HAP-1 (cell line): ENCODE measurements at regions not wholly inside any gene's neighbourhood (a gene's known extent, or its start where the extent isn't known, plus 50 kb on each side); places are given as distances from the start of the nearest gene placed in this dataset.
"Not testable (repeated sequence)": the region's sequence is repeated elsewhere in the genome, so short reads cannot be mapped to it uniquely, and the experiment has no call there.

Source experiments
- DNase-seq, 2 experiments: peaks; one replicate each; pipeline ENCODE4 v3.0.0-alpha.2; 2016 to 2020; ENCODE audit warnings: low spot score in 2 of 2
- H3K27me3 ChIP-seq: fragments of 250-450 bp; sonication (Bioruptor Pico); 2 replicates; pipeline ENCODE4 v1.5.1; 2020; ENCODE audit warnings: low read depth, mild to moderate bottlenecking, moderate library complexity
- H3K36me3 ChIP-seq: fragments of 250-450 bp; sonication (Bioruptor Pico); replicated peaks from 2 replicates; pipeline ENCODE4 v1.5.1; 2020; ENCODE audit warnings: mild to moderate bottlenecking
- H3K4me1 ChIP-seq: fragments of 250-450 bp; sonication (Bioruptor Pico); 2 replicates; pipeline ENCODE4 v1.5.1; 2020; ENCODE audit warnings: mild to moderate bottlenecking
- H3K4me3 ChIP-seq: fragments of 250-450 bp; sonication (Bioruptor Pico); 2 replicates; pipeline ENCODE4 v1.5.1; 2020; ENCODE audit warnings: mild to moderate bottlenecking, moderate library complexity
- H3K9me3 ChIP-seq: fragments of 250-450 bp; sonication (Bioruptor Pico); 2 replicates; pipeline ENCODE4 v1.5.1; 2020; ENCODE audit warnings: mild to moderate bottlenecking, moderate library complexity
- in situ Hi-C: fragments of 300-500 bp; cut with MboI; formaldehyde crosslinking; loops from 3 replicates; pipeline ENCODE4 v1.14.3; 2020; ENCODE audit warnings: low sequenced_read_pairs, inconsistent platforms, mixed read lengths

DNA sequence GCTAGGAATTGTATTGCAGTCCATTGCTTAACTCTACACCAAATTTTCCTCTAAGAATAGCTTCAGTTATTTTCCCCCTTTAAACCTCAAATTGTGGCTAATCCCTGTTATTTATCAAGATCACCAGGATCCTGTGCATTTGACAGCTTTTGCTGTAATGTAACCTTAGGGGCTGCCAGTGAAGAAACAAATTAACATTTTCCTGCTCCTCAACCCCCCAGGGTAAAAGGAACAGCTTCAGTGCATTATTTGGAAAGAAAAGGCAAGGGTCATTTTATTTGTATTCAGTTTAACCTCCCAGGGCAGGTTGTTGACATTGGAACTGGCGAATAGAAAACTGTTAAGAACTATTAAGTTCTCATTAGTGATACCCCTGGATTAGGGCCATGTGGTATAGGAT is 57.0 kb downstream of the PCDH20 start:
- Histone ChIP-seq H3K36me3 (no peaks in the 10 kb centered on the region), H3K4me3 (no peak overlapping the region), H3K4me1 (peaks cover 3% of the 10 kb centered on the region; the same call in 1 of the 2 replicates), H3K27me3 (no peaks in the 10 kb centered on the region), H3K9me3 (no peaks in the 10 kb centered on the region)
- DNase-seq: peak in 1 of 2 experiments; percentile 54
- in situ Hi-C loops: no loop called here

DNA sequence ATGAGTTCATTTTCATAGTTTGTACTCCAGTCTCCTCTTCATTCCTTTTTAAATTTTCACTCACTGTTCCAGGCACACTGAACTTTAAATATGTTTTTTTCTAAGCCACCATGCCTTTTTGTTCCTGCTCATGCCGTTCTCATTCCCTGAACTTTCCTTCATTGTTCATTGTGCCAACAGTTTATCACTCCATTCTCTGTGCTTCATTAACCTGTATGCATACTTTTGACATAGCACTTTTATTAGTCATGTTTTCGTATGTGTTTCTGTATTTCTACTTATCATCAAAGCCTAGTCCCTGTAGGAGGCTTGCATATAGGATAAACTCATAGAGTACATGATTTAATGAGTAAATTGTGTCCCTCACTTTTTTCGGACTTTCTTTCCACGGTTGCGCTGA is 65.3 kb downstream of the PCDH20 start:
- H3K4me3 ChIP-seq: no peak overlapping the region
- no peak for DNase-seq
- no peaks in the 10 kb centered on the region for H3K4me1 ChIP-seq
- H3K36me3 ChIP-seq: no peaks in the 10 kb centered on the region
- no peaks in the 10 kb centered on the region for H3K9me3 ChIP-seq
- no peaks in the 10 kb centered on the region for H3K27me3 ChIP-seq
- in situ Hi-C loops: no loop called here

DNA sequence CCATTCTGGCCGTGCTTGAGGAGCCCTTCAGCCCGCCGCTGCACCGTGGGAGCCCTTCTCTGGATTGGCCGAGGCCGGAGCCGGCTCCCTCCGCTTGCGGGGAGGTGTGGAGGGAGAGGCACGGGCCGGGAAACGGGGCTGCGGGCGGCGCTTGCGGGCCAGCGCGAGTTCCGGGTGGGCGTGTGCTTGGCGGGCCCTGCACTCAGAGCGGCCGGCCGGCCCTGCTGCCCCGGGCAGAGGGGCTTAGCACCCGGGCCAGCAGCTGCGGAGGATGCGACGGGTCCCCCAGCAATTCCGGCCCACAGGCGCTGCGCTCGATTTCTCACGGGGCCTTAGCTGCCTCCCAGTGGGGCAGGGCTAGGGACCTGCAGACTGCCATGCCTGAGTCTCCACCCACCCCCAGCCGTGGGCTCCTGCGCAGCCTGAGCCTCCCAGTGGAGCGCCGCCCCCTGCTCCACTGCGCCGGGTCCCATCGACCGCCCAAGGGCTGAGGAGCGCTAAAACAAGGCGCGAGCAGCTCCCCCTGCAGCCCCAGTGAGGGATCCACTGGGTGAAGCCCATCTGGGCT is 76.5 kb downstream of the PCDH20 start:
- in situ Hi-C loops: no loop called here
- H3K27me3 ChIP-seq: no peaks in the 10 kb centered on the region
- DNase-seq: no peak
- H3K4me1 ChIP-seq: peaks cover 4% of the 10 kb centered on the region; the same call in 1 of the 2 replicates
- no peaks in the 10 kb centered on the region for H3K9me3 ChIP-seq
- no peaks in the 10 kb centered on the region for H3K36me3 ChIP-seq
- no peak overlapping the region for H3K4me3 ChIP-seq

DNA sequence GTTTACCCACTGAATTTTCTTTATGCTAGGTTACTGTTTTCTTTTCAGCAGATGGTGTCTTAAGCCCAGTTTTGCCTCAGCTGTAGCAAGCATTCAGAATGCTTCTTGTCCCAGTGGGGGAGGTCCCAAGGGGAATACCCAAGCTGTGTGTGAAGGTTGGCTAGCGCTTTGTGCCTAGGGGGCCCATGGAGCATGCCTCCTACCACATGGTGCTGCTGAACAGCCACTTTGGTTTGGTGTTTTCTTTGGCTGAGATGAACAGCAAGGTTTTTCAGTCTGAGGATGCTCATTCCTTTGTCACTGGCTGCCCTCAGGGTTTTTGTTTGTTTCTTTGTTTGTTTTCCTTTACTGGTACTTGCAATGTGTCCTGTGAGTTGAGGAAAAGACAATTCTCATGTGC is 99.0 kb downstream of the PCDH20 start:
- DNase-seq: no peak
- Histone ChIP-seq H3K9me3 (no peaks in the 10 kb centered on the region), H3K4me1 (no peaks in the 10 kb centered on the region), H3K27me3 (no peaks in the 10 kb centered on the region), H3K4me3 (no peak overlapping the region), H3K36me3 (no peaks in the 10 kb centered on the region)
- in situ Hi-C loops: no loop called here

DNA sequence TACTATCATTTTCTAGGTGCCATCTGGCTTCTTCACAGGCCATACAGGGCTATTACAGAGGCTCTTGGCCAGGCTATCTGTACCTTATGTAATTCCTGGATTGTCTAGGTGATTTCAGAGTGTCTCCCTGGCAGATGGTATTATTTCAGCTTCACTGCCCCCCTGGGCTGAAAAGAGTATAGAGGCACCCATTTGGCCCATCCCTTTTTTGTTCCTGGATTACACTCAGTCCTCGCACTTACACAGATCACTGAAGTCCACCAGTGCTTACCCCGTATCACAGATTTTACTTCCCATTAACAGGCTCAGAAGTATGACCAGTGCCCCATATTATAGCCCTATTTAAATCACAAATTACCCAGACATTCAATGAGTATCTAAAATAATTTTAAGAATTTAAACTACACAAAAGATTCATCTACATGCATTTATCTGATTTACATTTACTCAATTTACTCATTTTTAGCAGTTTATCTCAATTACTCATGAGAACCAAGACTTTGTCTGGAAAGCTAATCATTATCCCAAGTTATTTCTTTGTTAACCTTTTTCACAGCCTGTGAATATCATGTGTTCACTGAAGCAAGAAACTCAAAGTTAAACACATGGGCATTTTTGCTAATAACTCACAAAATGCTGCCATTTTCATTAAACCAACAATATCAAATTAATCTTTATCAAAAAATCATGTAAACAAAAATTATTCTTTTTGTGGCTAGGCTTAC is 121.0 kb downstream of the PCDH20 start:
- Histone ChIP-seq H3K27me3 (no peaks in the 10 kb centered on the region), H3K4me1 (no peaks in the 10 kb centered on the region)
- DNase-seq: no peak

DNA sequence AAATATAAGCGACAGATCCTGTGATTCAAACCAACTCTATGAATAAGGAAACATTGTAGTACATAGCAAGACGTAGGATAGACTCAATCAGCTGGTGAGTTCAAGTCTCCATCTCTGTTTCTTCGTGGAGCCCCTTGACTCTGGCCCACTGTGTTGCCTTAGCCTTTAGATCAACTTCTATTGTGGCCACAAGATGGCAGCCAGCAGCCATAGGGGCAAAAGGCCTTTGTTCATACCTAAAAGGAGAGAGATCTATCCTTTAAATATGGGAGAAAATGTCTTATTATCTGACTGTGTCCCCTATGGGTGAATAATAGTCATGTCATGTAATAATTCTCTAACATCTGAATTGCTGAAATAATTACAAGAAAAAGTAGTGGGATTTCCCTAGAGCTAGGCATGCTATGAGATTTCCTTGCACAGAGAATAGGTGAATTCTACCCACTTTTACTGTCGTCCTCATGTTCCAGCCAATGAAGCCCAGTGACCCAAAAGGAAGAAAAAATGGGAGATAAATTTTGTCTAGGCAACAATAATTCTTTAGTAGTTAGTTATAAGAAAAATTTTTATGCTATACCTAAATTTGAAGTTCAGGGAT is 129.4 kb downstream of the PCDH20 start:
- in situ Hi-C loops: no loop called here
- Histone ChIP-seq H3K4me3 (no peak overlapping the region), H3K4me1 (no peaks in the 10 kb centered on the region), H3K9me3 (no peaks in the 10 kb centered on the region), H3K36me3 (no peaks in the 10 kb centered on the region), H3K27me3 (no peaks in the 10 kb centered on the region)
- peak; percentile 41 to 47 for DNase-seq

More for the DNA sequence above, 121.0 kb downstream of the PCDH20 start:
- Histone ChIP-seq H3K4me3 (no peak overlapping the region), H3K36me3 (no peaks in the 10 kb centered on the region), H3K9me3 (no peaks in the 10 kb centered on the region)
- in situ Hi-C loops: no loop called here

DNA sequence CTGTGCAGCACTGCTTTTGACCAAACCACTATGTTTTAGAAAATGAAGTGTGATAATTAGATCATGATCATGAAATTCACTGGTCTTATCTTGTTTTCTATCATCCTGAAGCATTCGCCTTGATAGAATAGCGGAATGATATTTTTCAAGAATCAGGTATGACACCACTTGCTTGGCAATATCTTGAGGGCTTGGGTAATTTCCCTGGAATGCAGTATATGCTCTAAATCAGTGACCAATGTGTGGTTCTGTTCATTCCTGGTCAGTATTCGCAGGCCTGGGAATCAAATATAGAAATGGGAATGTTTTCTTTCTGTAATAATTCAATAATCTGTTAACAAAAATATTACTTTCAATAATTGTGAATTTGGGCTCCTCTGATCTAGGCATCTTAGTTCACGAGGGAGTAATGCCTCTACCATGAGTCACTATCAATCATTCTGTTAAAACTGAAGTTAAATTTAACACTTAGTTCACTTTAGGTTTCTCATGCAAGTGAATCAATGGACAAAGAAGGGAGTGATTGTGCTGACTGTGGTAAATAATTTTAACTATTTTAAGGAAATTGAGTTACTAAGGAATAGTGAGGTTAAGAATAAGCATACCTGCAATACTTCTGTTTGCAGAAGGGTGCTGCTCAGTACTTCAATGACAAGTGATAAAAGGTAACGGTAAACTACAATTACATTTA is 137.9 kb downstream of the PCDH20 start:
- no peak for DNase-seq
- no peaks in the 10 kb centered on the region for H3K4me1 ChIP-seq
- no peaks in the 10 kb centered on the region for H3K27me3 ChIP-seq
- no peak overlapping the region for H3K4me3 ChIP-seq
- in situ Hi-C loops: no loop called here
- no peaks in the 10 kb centered on the region for H3K9me3 ChIP-seq
- no peaks in the 10 kb centered on the region for H3K36me3 ChIP-seq

DNA sequence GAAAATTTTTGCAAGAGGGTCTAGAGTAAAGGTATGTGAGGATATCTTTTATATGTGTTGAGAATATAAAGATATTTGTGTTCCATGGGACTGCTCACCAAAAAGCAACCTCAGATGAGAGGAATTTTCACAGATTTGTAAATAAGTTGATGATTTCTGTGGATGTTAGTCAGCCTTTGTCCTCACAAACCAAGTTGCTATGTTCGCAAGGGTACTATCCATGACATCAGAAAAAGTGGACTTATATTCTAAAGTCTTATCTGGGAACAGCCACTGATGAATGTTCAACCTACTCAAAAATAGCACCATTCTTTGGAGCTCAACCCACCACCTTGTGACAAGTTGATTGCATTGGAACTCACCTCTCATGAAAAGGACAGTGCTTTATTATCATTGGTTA is 138.6 kb downstream of the PCDH20 start:
- Histone ChIP-seq H3K36me3 (no peaks in the 10 kb centered on the region), H3K4me1 (no peaks in the 10 kb centered on the region), H3K9me3 (no peaks in the 10 kb centered on the region), H3K27me3 (no peaks in the 10 kb centered on the region), H3K4me3 (no peak overlapping the region)
- in situ Hi-C loops: no loop called here
- no peak for DNase-seq

DNA sequence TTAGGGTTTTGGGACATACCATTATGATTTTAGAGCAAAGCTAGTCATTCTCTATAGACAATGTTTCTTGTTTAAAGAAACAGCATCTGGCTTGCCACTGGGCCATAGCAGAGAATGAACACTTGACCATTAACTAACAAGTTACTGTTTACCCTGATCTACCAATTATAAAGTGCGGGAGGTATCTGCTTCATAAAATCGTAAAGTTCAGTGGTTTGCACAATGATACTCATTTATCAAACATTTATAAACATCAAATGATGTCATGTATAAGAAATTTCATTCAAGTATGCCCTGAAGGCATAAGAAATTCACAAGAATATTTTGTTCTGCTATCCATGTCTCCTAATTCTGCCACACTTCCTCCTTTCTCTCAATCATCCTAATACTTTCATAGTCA is 139.2 kb downstream of the PCDH20 start:
- Histone ChIP-seq H3K36me3 (no peaks in the 10 kb centered on the region), H3K4me3 (no peak overlapping the region), H3K4me1 (no peaks in the 10 kb centered on the region), H3K27me3 (no peaks in the 10 kb centered on the region), H3K9me3 (no peaks in the 10 kb centered on the region)
- DNase-seq: no peak
- in situ Hi-C loops: no loop called here

DNA sequence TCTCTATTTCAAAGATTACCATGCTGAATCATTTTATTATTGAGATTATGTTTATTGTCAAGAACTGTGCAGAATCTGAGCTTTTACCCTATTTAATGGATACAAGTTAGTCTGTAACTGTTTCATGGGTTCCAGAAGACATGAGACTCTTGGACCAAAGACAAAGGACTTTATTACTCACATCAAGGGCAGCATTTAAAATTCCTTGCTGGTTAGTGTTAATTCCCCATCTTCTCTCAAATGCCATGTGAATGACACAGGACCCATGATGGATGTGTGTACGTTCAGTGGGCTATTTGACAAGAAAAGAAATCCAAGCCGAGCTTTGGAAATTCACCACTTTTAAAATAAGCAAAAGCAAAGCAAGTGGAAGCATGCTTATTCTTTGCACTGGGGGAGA is 139.9 kb downstream of the PCDH20 start:
- H3K4me3 ChIP-seq: no peak overlapping the region
- no peaks in the 10 kb centered on the region for H3K27me3 ChIP-seq
- in situ Hi-C loops: no loop called here
- no peaks in the 10 kb centered on the region for H3K4me1 ChIP-seq
- H3K9me3 ChIP-seq: no peaks in the 10 kb centered on the region
- no peak for DNase-seq
- no peaks in the 10 kb centered on the region for H3K36me3 ChIP-seq

DNA sequence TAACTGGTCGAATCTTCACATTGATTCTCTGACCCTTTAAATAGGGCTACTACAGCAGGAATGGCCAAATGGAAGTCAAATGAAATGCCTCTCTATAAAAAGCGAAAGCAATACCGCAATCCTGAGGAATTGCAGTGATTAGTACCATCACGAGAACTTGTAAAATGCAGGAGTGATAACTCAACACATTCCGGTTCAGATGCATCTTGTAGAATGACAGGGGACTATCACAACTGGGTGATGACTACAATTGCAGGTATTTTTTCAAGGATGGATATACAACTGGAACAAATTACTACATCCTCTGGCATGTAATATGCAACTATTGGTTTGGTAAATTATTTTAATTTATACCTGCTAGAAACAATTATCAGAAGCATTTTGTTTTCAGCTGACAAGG is 140.4 kb downstream of the PCDH20 start:
- Histone ChIP-seq H3K4me1 (no peaks in the 10 kb centered on the region), H3K4me3 (no peak overlapping the region), H3K9me3 (no peaks in the 10 kb centered on the region), H3K27me3 (no peaks in the 10 kb centered on the region), H3K36me3 (no peaks in the 10 kb centered on the region)
- DNase-seq: no peak
- in situ Hi-C loops: no loop called here

DNA sequence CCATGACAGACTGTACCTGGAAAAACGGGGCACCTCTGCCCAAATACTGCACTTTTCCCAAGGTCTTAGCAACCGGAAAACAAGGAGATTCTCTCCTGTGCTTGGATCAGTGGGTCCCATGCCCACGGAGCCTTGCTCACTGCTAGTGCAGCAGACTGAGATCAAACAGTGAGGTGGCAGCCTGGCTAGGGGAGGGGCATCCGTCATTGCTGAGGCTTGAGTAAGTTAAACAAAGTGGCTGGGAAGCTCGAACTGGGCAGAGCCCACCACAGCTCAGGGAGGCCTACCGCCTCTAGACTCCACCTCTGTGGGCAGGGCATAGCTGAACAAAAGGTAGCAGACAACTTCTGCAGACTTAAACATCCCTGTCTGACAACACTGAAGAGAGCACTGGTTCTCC is 148.8 kb downstream of the PCDH20 start:
- in situ Hi-C loops, DNase-seq: not testable (repeated sequence)

DNA sequence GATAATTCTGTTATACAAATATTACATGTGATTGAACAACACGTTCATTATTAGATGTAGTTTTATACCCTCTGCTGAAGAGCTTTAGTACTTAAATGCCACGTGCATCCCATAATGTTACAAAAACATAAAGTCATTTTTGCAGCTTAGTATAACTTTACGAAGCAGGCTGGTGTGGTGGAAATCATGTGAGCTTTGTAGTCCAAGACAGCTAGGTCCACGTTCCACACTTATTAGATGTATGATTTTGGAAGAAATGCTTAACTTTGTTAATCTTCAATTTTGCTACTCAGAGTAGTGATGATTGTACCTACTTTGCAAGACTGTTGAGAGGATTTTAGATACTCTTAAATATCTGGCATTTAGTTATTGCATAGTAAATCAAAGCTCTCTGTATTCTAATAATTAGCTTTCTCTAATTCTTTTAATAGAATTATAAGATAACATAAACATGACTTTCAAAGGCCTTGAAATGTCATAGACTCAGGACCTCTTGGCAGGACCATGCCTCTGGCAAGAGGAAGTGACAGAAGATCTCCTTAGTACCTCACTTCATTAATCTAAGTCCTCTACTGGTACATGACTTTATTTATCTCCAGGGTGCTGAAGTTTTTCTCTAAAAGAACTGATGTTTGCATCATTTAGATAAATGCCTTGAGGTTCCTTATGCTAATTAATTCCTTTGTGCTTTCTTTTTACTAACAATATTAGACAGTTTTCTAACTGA is 153.7 kb downstream of the PCDH20 start:
- H3K27me3 ChIP-seq: no peaks in the 10 kb centered on the region
- no peaks in the 10 kb centered on the region for H3K36me3 ChIP-seq
- H3K4me1 ChIP-seq: peaks cover 7% of the 10 kb centered on the region
- H3K9me3 ChIP-seq: no peaks in the 10 kb centered on the region
- in situ Hi-C loops: no loop called here
- H3K4me3 ChIP-seq: no peak overlapping the region
- DNase-seq: no peak

More for the DNA sequence above, 148.8 kb downstream of the PCDH20 start:
- H3K4me1 ChIP-seq, H3K9me3 ChIP-seq, H3K27me3 ChIP-seq, H3K36me3 ChIP-seq, H3K4me3 ChIP-seq: not testable (repeated sequence)
